Peyer's patch (tissue), 4 donors: ENCODE measurements at regions not wholly inside any gene's neighbourhood (a gene's known extent, or its start where the extent isn't known, plus 50 kb on each side); places are given as distances from the start of the nearest gene placed in this dataset.

Experiments used
- DNase-seq, 3 donors: peaks; one replicate each; pipeline ENCODE4 v3.0.0-alpha.2; 2017 to 2019
- H3K27ac ChIP-seq, 4 donors: fragments of 200-600 bp; sonication (generic); one replicate each; pipeline ENCODE4 v1.5.1; 2016 to 2019
- H3K27me3 ChIP-seq, 2 donors: fragments of 200-600 bp; sonication (generic); one replicate each; pipeline ENCODE4 v1.5.1; 2019
- H3K36me3 ChIP-seq, 3 donors: fragments of 200-600 bp; sonication (generic); one replicate each; pipeline ENCODE4 v1.5.1; 2016 to 2019
- H3K4me1 ChIP-seq, 4 donors: fragments of 200-600 bp; sonication (generic); one replicate each; pipeline ENCODE4 v1.5.1; 2016 to 2019
- H3K4me3 ChIP-seq, 4 donors: fragments of 200-600 bp; sonication (generic); 1 replicate in 3 of 4; 2 replicates in 1 of 4; pipeline ENCODE4 v1.5.1; 2016 to 2019; ENCODE audit warnings: mild to moderate bottlenecking in 1 of 4
- H3K9me3 ChIP-seq, 4 donors: fragments of 200-600 bp; sonication (generic); one replicate each; pipeline ENCODE4 v1.5.1; 2016 to 2019; ENCODE audit warnings: mild to moderate bottlenecking in 1 of 4
- CTCF ChIP-seq, 6 experiments: fragments of 450-650 bp in 4 of 6; fragments of 200-600 bp in 2 of 6; sonication (generic) in 1 of 6; IDR thresholded peaks; one replicate each; pipeline ENCODE4 v1.5.1; 2017 to 2019; ENCODE audit warnings: antibody characterized with exemption in 6 of 6, mild to moderate bottlenecking in 3 of 6, moderate library complexity in 1 of 6
- POLR2A ChIP-seq, 2 donors: fragments of 450-650 bp; IDR thresholded peaks; one replicate each; pipeline ENCODE4 v1.5.1; 2017; ENCODE audit warnings: antibody characterized with exemption in 2 of 2, mild to moderate bottlenecking in 2 of 2, moderate library complexity in 2 of 2

GRCh38 chr6:125688138-125688537, 61.3 kb upstream of the HEY2 start:
- TF ChIP-seq CTCF (IDR thresholded peaks at IDR 0.05) (no peak), POLR2A (IDR thresholded peaks at IDR 0.05) (no peak)
- Histone ChIP-seq H3K4me3 (no peak overlapping the region), H3K36me3 (no peaks in the 10 kb centered on the region)

GRCh38 chr6:125693480-125693879, 56.0 kb upstream of the HEY2 start:
- H3K9me3 ChIP-seq: no peaks in the 10 kb centered on the region
- H3K36me3 ChIP-seq: no peaks in the 10 kb centered on the region
- DNase-seq: no peak
- no peaks in the 10 kb centered on the region for H3K4me1 ChIP-seq
- no peaks in the 10 kb centered on the region for H3K27me3 ChIP-seq
- TF ChIP-seq CTCF (IDR thresholded peaks at IDR 0.05) (no peak), POLR2A (IDR thresholded peaks at IDR 0.05) (no peak)
- no peak overlapping the region for H3K27ac ChIP-seq
- H3K4me3 ChIP-seq: no peak overlapping the region

More at GRCh38 chr6:125688138-125688537, 61.3 kb upstream of the HEY2 start:
- Histone ChIP-seq H3K9me3 (no peaks in the 10 kb centered on the region), H3K27ac (no peak overlapping the region), H3K27me3 (no peaks in the 10 kb centered on the region), H3K4me1 (no peaks in the 10 kb centered on the region)
- no peak for DNase-seq

GRCh38 chr6:125699591-125699990, 49.8 kb upstream of the HEY2 start:
- no peaks in the 10 kb centered on the region for H3K9me3 ChIP-seq
- no peaks in the 10 kb centered on the region for H3K36me3 ChIP-seq
- no peak for DNase-seq
- H3K27me3 ChIP-seq: no peaks in the 10 kb centered on the region
- H3K4me1 ChIP-seq: no peaks in the 10 kb centered on the region
- no peak overlapping the region for H3K4me3 ChIP-seq
- TF ChIP-seq POLR2A (IDR thresholded peaks at IDR 0.05): no peak
- no peak for TF ChIP-seq CTCF (IDR thresholded peaks at IDR 0.05)
- no peak overlapping the region for H3K27ac ChIP-seq
